ENCODE measurements at regions not wholly inside any gene's neighbourhood (a gene's known extent, or its start where the extent isn't known, plus 50 kb on each side); places are given as distances from the start of the nearest gene placed in this dataset.

DNA sequence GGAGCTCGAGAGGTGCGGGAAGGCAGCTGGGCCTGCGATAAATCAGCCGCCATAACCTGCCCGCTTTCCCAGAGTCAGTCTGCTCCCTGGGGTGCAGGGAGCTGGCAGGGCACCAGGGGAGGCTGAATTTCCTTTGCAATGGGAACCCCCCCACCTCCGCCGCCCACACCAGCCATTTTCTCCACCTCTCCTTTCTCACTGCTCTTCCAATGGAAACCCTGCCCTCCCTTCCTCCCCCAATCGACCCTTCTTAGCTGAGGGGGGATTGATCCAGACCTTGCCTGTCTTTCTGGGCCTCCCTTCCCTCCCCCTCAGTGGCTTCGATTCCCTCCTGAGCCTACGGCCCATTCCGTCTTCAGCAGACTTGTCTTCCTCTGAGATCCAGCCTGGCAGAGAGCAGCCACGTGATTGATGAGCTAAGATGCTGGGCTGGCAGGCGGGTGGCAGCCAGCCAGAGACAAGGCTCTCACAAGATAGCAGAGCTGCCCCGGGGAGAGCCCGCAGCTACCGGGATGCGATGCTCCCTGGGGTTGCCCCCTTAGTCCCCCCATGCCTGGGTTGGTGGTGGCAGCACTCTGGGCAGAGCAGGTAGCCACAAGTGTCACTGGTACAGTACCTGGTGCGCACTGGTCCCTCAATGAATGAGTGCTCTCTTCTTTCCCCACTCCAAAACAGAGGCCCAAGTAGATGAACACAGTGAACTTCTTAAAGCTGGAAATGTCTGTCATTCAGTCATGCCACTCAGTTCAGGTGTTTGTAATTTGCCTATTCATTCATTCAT lies 53.7 kb upstream of the FABP6 start:
- DNase-seq (ENCODE audit: low read depth in 4 of 4, low spot score in 3 of 4) = peak in 1 of 4 donors; percentile 25

DNA sequence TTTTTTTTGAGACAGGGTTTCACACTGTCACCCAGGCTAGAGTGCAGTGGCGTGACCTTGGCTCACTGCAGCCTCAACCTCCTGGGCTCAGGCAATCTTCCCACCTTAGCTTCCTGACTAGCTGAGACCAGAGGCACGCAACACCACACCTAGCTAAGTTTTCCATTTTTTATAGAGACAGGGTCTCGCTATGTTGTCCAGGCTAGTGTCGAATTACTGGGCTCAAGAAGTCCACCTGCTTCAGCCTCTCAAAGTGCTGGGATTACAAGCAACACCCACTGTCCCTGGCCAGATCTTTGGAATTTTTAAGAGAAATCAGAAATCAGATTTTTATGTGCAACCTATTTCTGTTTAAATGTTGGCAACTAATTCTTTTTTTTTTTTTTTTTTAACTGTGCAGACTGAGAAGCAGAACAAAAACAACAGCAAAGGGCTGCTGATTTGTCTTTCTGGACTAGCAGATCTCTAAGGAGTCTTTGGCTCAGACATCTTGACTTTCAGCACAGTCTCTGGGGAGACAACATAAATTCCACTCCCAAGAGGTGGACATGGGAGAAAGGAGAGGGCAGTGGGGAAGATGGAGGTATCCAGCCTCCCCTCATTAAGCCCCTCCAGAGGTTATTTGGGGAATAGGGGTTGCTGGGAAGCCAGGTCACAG lies 54.4 kb upstream of the FABP6 start:
- DNase-seq (ENCODE audit: low read depth in 4 of 4, low spot score in 3 of 4) = no peak

DNA sequence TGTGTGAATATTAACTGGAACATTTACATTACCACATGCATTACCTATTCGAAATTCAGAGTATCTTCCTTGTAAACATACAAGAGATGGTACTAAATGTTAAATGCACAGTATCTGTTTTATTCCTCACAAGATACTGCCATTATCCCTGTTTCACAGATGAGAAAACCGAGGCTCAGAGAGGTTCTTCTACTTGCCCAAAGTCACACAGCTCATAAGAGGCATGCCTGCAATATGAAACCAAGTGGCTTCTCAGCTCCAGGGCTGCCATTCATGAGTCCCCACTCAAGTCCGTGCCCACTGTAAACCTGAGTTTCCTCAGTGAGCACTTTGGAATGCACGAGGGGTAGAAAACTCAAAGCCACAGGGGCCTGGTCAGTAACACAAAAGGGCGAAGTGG lies 55.0 kb upstream of the FABP6 start:
- no peak for DNase-seq (ENCODE audit: low read depth in 4 of 4, low spot score in 3 of 4)

GRCh38 chr5:160171666-160172065 lies 52.4 kb upstream of the PWWP2A start:
- DNase-seq (ENCODE audit: low read depth in 4 of 4, low spot score in 3 of 4) = no peak

- DNase-seq (ENCODE audit: low read depth in 4 of 4, low spot score in 3 of 4) = no peak
Measured at GRCh38 chr5:160169326-160169725, 50.1 kb upstream of the PWWP2A start.

Data from right renal pelvis (tissue), 4 donors.